ENCODE measurements at regions not wholly inside any gene's neighbourhood (a gene's known extent, or its start where the extent isn't known, plus 50 kb on each side); places are given as distances from the start of the nearest gene placed in this dataset.

DNA sequence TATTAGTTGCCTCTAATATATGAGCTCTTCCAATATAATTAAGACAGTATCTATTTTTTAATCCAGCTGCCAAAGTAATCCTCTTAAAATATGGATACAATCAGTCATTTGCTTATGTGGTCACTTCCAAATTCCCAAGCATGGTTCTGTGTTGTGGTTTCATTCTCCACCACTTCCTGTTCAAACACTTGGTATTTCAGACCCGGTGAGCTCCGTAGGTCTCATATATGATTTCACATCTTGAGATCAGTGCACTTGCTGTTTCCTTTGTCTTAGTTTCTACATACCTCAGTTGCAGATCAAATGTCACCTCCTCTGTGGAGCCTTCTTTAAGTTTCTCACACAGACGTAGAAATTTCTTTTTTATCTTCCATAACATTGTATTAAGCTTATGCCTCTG lies 254.2 kb downstream of the KCNS3 start:
- TF ChIP-seq, protein P1, sequence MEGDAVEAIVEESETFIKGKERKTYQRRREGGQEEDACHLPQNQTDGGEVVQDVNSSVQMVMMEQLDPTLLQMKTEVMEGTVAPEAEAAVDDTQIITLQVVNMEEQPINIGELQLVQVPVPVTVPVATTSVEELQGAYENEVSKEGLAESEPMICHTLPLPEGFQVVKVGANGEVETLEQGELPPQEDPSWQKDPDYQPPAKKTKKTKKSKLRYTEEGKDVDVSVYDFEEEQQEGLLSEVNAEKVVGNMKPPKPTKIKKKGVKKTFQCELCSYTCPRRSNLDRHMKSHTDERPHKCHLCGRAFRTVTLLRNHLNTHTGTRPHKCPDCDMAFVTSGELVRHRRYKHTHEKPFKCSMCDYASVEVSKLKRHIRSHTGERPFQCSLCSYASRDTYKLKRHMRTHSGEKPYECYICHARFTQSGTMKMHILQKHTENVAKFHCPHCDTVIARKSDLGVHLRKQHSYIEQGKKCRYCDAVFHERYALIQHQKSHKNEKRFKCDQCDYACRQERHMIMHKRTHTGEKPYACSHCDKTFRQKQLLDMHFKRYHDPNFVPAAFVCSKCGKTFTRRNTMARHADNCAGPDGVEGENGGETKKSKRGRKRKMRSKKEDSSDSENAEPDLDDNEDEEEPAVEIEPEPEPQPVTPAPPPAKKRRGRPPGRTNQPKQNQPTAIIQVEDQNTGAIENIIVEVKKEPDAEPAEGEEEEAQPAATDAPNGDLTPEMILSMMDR (IDR thresholded peaks at IDR 0.05): no peak
- no peak for TF ChIP-seq POLR2A (IDR thresholded peaks at IDR 0.05)
